Left ventricle myocardium inferior (tissue), 1 donor: ENCODE measurements at regions not wholly inside any gene's neighbourhood (a gene's known extent, or its start where the extent isn't known, plus 50 kb on each side); places are given as distances from the start of the nearest gene placed in this dataset.

Experiments used
- DNase-seq: peaks from one replicate; pipeline ENCODE4 v3.0.0-alpha.2; 2020
- H3K27ac ChIP-seq: fragments of 200-600 bp; replicated peaks from 2 replicates; pipeline ENCODE4 v1.8.0; 2021
- H3K27me3 ChIP-seq: fragments of 200-600 bp; 2 replicates; pipeline ENCODE4 v1.8.0; 2021; ENCODE audit warnings: low read depth
- H3K36me3 ChIP-seq: fragments of 200-600 bp; 2 replicates; pipeline ENCODE4 v1.8.0; 2021
- H3K4me1 ChIP-seq: fragments of 200-600 bp; 2 replicates; pipeline ENCODE4 v1.8.0; 2021
- H3K4me3 ChIP-seq: fragments of 200-600 bp; 2 replicates; pipeline ENCODE4 v1.8.0; 2021; ENCODE audit warnings: mild to moderate bottlenecking, moderate library complexity
- H3K9me3 ChIP-seq: fragments of 200-600 bp; replicated peaks from 2 replicates; pipeline ENCODE4 v1.8.0; 2021
- CTCF ChIP-seq: fragments of 200-600 bp; IDR thresholded peaks from 2 replicates; pipeline ENCODE4 v1.8.0; 2021; ENCODE audit warnings: antibody characterized with exemption, mild to moderate bottlenecking, borderline replicate concordance
- intact Hi-C: fragments of 100-400 bp; cut with micrococcal nuclease; formaldehyde crosslinking; loops from one replicate; pipeline ENCODE4 v1.11.0; 2022
- donor health status: DM: no; HTN: yes; CAD: no; lungs with severe emphysema.

GRCh38 chr21:18801468-18801867, 397.9 kb upstream of the TMPRSS15 start:
- Histone ChIP-seq H3K4me1 (no peaks in the 10 kb centered on the region), H3K36me3 (no peaks in the 10 kb centered on the region), H3K9me3 (no peaks in the 10 kb centered on the region), H3K4me3 (no peak overlapping the region), H3K27ac (no peak overlapping the region), H3K27me3 (no peaks in the 10 kb centered on the region)
- intact Hi-C loops, result no loop called here
- DNase-seq, result no peak
- peak; percentile 49 for TF ChIP-seq CTCF

GRCh38 chr21:18803624-18804023, 400.0 kb upstream of the TMPRSS15 start:
- Histone ChIP-seq H3K4me3 (no peak overlapping the region), H3K4me1 (no peaks in the 10 kb centered on the region), H3K27me3 (no peaks in the 10 kb centered on the region), H3K9me3 (no peaks in the 10 kb centered on the region), H3K27ac (no peak overlapping the region), H3K36me3 (no peaks in the 10 kb centered on the region)
- TF ChIP-seq CTCF, result no peak
- no peak for DNase-seq
- intact Hi-C loops, result no loop called here

GRCh38 chr21:18810136-18810535, 406.6 kb upstream of the TMPRSS15 start:
- Histone ChIP-seq H3K36me3 (no peaks in the 10 kb centered on the region), H3K4me1 (no peaks in the 10 kb centered on the region), H3K27me3 (no peaks in the 10 kb centered on the region), H3K9me3 (peaks cover 5% of the 10 kb centered on the region), H3K27ac (no peak overlapping the region), H3K4me3 (no peak overlapping the region)
- no peak for DNase-seq
- TF ChIP-seq CTCF, result no peak
- intact Hi-C loops, result no loop called here

- Histone ChIP-seq H3K36me3 (no peaks in the 10 kb centered on the region), H3K4me3 (no peak overlapping the region), H3K4me1 (no peaks in the 10 kb centered on the region), H3K9me3 (peaks cover 5% of the 10 kb centered on the region), H3K27ac (no peak overlapping the region), H3K27me3 (no peaks in the 10 kb centered on the region)
- no peak for TF ChIP-seq CTCF
- no peak for DNase-seq
- intact Hi-C loops, result no loop called here
These were observed 408.7 kb upstream of the TMPRSS15 start for GRCh38 chr21:18812308-18812707.

- DNase-seq, result no peak
- Histone ChIP-seq H3K27me3 (no peaks in the 10 kb centered on the region), H3K4me3 (no peak overlapping the region), H3K27ac (no peak overlapping the region), H3K9me3 (peaks cover 9% of the 10 kb centered on the region), H3K4me1 (no peaks in the 10 kb centered on the region), H3K36me3 (no peaks in the 10 kb centered on the region)
- TF ChIP-seq CTCF, result no peak
- intact Hi-C loops, result no loop called here
These were observed 415.9 kb upstream of the TMPRSS15 start for GRCh38 chr21:18819507-18819906.

GRCh38 chr21:18826562-18826961, 423.0 kb upstream of the TMPRSS15 start:
- Histone ChIP-seq H3K4me1 (no peaks in the 10 kb centered on the region), H3K27ac (no peak overlapping the region), H3K9me3 (peaks cover 9% of the 10 kb centered on the region), H3K36me3 (no peaks in the 10 kb centered on the region), H3K27me3 (no peaks in the 10 kb centered on the region), H3K4me3 (no peak overlapping the region)
- intact Hi-C loops, result no loop called here
- TF ChIP-seq CTCF, result no peak
- DNase-seq, result no peak
